GM12878 (cell line): ENCODE measurements at regions not wholly inside any gene's neighbourhood (a gene's known extent, or its start where the extent isn't known, plus 50 kb on each side); places are given as distances from the start of the nearest gene placed in this dataset.

Source experiments
- ATAC-seq: fragments of 200-7000 bp; cut with Tn5 transposase; 3 replicates; pipeline ENCODE4 v1.9.1; 2020; ENCODE audit warnings: mild to moderate bottlenecking, moderate library complexity
- BruUV-seq: library from RNA; stranded (reverse); fragments of 400-500 nt; replicated peaks from 2 replicates; lab custom pipeline; 2021; lab: Mats Ljungman, UMichigan
- CTCF ChIA-PET: fragments of 300-600 bp; sonication (Branson Sonifier 250); formaldehyde crosslinking; extraction: SDS; loops from one replicate; lab custom pipeline; 2021; ENCODE audit warnings: inconsistent platforms; lab: Yijun Ruan, JAX
- POLR2A ChIA-PET: fragments of 350-600 bp; formaldehyde crosslinking; extraction: SDS; loops from one replicate; lab custom pipeline; 2021; ENCODE audit warnings: inconsistent platforms; lab: Charles Lee
- RAD21 ChIA-PET: fragments of 300-600 bp; sonication (Branson Sonifier 250); formaldehyde crosslinking; loops from one replicate; lab custom pipeline; 2023; ENCODE audit warnings: antibody characterized with exemption; ENCODE audit not compliant: unreplicated experiment; lab: Charles Lee
- SMC1A ChIA-PET: fragments of 300-600 bp; sonication (Branson Sonifier 250); formaldehyde crosslinking; loops from one replicate; lab custom pipeline; 2023; ENCODE audit not compliant: unreplicated experiment, uncharacterized antibody; lab: Charles Lee
- DNase-seq: peaks from one replicate; pipeline ENCODE4 v3.0.0-alpha.2; 2011; ENCODE audit warnings: low read depth, low spot score
- FAIRE-seq: peaks from 3 replicates; lab custom pipeline; 2011; peaks lifted over from hg19 to GRCh38; lab: Jason Lieb, UNC
- H2AFZ ChIP-seq: 2 replicates; pipeline ENCODE4 v1.6.0; 2011; ENCODE audit warnings: low read depth, low read length, control low read depth; ENCODE audit not compliant: control insufficient read depth
- H3K27ac ChIP-seq: 2 replicates; pipeline ENCODE4 v1.5.1; 2011; ENCODE audit warnings: control low read depth; ENCODE audit not compliant: control insufficient read depth, insufficient read depth
- H3K27me3 ChIP-seq, 2 experiments: replicated peaks in 1 of 2; 2 replicates each; pipeline versions ENCODE4 v1.6.0 to v1.6.1; 2011; ENCODE audit warnings: low read length in 1 of 2; ENCODE audit not compliant: control insufficient read depth in 2 of 2, insufficient read depth in 2 of 2
- H3K36me3 ChIP-seq, 2 experiments: 2 replicates each; pipeline ENCODE4 v1.5.1; 2011; ENCODE audit warnings: low read length in 1 of 2; ENCODE audit not compliant: control insufficient read depth in 2 of 2, insufficient read depth in 2 of 2
- H3K4me1 ChIP-seq: 2 replicates; pipeline ENCODE4 v1.6.1; 2011; ENCODE audit warnings: mild to moderate bottlenecking, low read length, moderate library complexity, mixed read lengths; ENCODE audit not compliant: control insufficient read depth, insufficient read depth
- H3K4me2 ChIP-seq: 2 replicates; pipeline ENCODE4 v1.6.0; 2011; ENCODE audit warnings: control low read depth; ENCODE audit not compliant: control insufficient read depth, insufficient read depth
- H3K4me3 ChIP-seq: fragments of 200-600 bp; sonication (generic); 2 replicates; pipeline ENCODE4 v1.5.1; 2016
- H3K79me2 ChIP-seq: 2 replicates; pipeline ENCODE4 v1.6.0; 2011; ENCODE audit warnings: low read length; ENCODE audit not compliant: control insufficient read depth, insufficient read depth
- H3K9ac ChIP-seq: 2 replicates; pipeline ENCODE4 v1.8.0; 2011; ENCODE audit warnings: low read length, control low read depth, mixed read lengths; ENCODE audit not compliant: control insufficient read depth, insufficient read depth
- H3K9me3 ChIP-seq: replicated peaks from 3 replicates; pipeline ENCODE4 v1.5.1; 2011; ENCODE audit warnings: mild to moderate bottlenecking, low read length; ENCODE audit not compliant: control insufficient read depth, insufficient read depth
- H4K20me1 ChIP-seq: 2 replicates; pipeline ENCODE4 v1.6.0; 2011; ENCODE audit not compliant: control insufficient read depth, insufficient read depth
- ATF2 ChIP-seq: IDR thresholded peaks from 2 replicates; pipeline ENCODE4 v1.6.1; 2012; ENCODE audit warnings: low read length, inconsistent platforms
- HCFC1 ChIP-seq: fragments of 150-350 bp; IDR thresholded peaks from 2 replicates; pipeline ENCODE4 v1.6.1; 2014; ENCODE audit warnings: low read length
- NR2C2 ChIP-seq: IDR thresholded peaks from 2 replicates; pipeline ENCODE4 v1.6.1; 2011; ENCODE audit warnings: borderline replicate concordance, low read depth; ENCODE audit not compliant: control insufficient read depth, insufficient read length
- REST ChIP-seq: IDR thresholded peaks from 2 replicates; pipeline ENCODE4 v1.6.1; 2012; ENCODE audit warnings: mild to moderate bottlenecking, low read depth, low read length
- SMARCA5 ChIP-seq: fragments of 450-650 bp; IDR thresholded peaks from 2 replicates; pipeline ENCODE4 v1.6.1; 2017; ENCODE audit warnings: mild to moderate bottlenecking
- TCF12 ChIP-seq: IDR thresholded peaks from 2 replicates; pipeline ENCODE4 v1.6.1; 2011; ENCODE audit warnings: low read depth, mild to moderate bottlenecking, low read length
- ZNF592 ChIP-seq: fragments of 450-650 bp; IDR thresholded peaks from 2 replicates; pipeline ENCODE4 v1.6.1; 2017; ENCODE audit warnings: mild to moderate bottlenecking, moderate library complexity
- WGBS: methylation state at CpG from one replicate; pipeline ENCODE4 v1.1.6; 2016; ENCODE audit warnings: low lambda C conversion rate; ENCODE audit not compliant: insufficient replicate concordance, insufficient coverage; ENCODE audit errors: missing lambda C conversion rate; 5-methylcytosine and 5-hydroxymethylcytosine counted together
- in situ Hi-C: fragments of 300-500 bp; cut with MboI; formaldehyde crosslinking; loops from 9 replicates; pipeline ENCODE4 v1.14.3; 2018; ENCODE audit warnings: mixed read lengths
- intact Hi-C: fragments of 100-400 bp; cut with micrococcal nuclease; formaldehyde crosslinking; loops from one replicate; pipeline ENCODE4 v1.14.2; 2022; ENCODE audit not compliant: unreplicated experiment
- TF ChIP-seq, protein P1 (sequence below): fragments of 450-650 bp; IDR thresholded peaks from 2 replicates; pipeline ENCODE4 v1.6.1; 2018; ENCODE audit warnings: mild to moderate bottlenecking, low read depth, moderate library complexity; ENCODE audit not compliant: partially characterized antibody
- TF ChIP-seq, protein P2 (sequence below): fragments of 450-650 bp; IDR thresholded peaks from 2 replicates; pipeline ENCODE4 v1.6.1; 2016; ENCODE audit warnings: mild to moderate bottlenecking

GRCh38 chr18:24695168-24695567 is 234.7 kb downstream of the HRH4 start (continued):
- no peak for TF ChIP-seq ZNF592
- TF ChIP-seq, protein P1, sequence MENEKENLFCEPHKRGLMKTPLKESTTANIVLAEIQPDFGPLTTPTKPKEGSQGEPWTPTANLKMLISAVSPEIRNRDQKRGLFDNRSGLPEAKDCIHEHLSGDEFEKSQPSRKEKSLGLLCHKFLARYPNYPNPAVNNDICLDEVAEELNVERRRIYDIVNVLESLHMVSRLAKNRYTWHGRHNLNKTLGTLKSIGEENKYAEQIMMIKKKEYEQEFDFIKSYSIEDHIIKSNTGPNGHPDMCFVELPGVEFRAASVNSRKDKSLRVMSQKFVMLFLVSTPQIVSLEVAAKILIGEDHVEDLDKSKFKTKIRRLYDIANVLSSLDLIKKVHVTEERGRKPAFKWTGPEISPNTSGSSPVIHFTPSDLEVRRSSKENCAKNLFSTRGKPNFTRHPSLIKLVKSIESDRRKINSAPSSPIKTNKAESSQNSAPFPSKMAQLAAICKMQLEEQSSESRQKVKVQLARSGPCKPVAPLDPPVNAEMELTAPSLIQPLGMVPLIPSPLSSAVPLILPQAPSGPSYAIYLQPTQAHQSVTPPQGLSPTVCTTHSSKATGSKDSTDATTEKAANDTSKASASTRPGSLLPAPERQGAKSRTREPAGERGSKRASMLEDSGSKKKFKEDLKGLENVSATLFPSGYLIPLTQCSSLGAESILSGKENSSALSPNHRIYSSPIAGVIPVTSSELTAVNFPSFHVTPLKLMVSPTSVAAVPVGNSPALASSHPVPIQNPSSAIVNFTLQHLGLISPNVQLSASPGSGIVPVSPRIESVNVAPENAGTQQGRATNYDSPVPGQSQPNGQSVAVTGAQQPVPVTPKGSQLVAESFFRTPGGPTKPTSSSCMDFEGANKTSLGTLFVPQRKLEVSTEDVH, result no peak

DNA sequence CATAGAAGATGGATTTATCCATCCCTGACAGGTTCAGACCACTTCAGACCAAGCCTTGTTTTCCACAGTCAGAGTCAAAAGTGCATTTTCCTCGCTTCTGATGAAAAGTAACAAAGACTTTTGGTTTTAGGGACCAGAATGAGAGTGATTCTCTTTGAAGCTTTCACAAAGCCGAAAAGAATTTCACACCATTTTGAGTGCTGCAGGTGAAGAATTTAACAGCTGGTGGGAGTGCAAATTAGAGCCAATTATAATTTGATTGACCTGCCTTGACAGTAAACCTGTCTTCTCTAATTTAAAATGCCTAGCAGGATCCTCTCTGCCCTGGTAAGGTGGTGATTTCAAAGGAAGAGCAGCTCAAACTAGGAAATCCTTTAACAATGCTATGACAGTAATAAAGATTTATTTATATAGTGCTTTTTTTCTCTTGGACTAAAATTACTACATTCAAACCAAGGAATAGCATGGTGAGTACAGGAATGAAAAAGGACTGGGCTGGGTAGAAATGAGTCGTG is 241.6 kb downstream of the HRH4 start:
- Histone ChIP-seq H3K9me3 (no peaks in the 10 kb centered on the region; the same call in 1 of the 3 replicates), H3K79me2 (no peaks in the 10 kb centered on the region), H3K9ac (no peak overlapping the region), H3K36me3 (no peaks in the 10 kb centered on the region), H3K27me3 (no peaks in the 10 kb centered on the region), H3K4me2 (no peak overlapping the region), H3K4me1 (no peaks in the 10 kb centered on the region), H4K20me1 (no peaks in the 10 kb centered on the region), H3K4me3 (no peak overlapping the region), H3K27ac (no peak overlapping the region), H2AFZ (no peak overlapping the region)
- POLR2A ChIA-PET, result no interaction called here
- WGBS, result 13% methylated on average over 3 of the region's 3 CpGs
- BruUV-seq, result no TSS peak
- SMC1A ChIA-PET, result no interaction called here
- CTCF ChIA-PET, result no interaction called here
- FAIRE-seq (no peak), DNase-seq (no peak), ATAC-seq (no peak)
- intact Hi-C loops, result no loop called here
- RAD21 ChIA-PET, result no interaction called here
- in situ Hi-C loops, result no loop called here
- no peak for TF ChIP-seq TCF12
- TF ChIP-seq HCFC1, result no peak
- no peak for TF ChIP-seq REST
- TF ChIP-seq SMARCA5, result no peak
- TF ChIP-seq ATF2, result no peak
- TF ChIP-seq NR2C2, result no peak
- TF ChIP-seq, protein P2, sequence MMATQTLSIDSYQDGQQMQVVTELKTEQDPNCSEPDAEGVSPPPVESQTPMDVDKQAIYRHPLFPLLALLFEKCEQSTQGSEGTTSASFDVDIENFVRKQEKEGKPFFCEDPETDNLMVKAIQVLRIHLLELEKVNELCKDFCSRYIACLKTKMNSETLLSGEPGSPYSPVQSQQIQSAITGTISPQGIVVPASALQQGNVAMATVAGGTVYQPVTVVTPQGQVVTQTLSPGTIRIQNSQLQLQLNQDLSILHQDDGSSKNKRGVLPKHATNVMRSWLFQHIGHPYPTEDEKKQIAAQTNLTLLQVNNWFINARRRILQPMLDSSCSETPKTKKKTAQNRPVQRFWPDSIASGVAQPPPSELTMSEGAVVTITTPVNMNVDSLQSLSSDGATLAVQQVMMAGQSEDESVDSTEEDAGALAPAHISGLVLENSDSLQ, result no peak
